AG10803 (cell line): ENCODE measurements at regions not wholly inside any gene's neighbourhood (a gene's known extent, or its start where the extent isn't known, plus 50 kb on each side); places are given as distances from the start of the nearest gene placed in this dataset.
"Not testable (repeated sequence)": the region's sequence is repeated elsewhere in the genome, so short reads cannot be mapped to it uniquely, and the experiment has no call there.

Experiments
- DNase-seq: peaks from one replicate; pipeline ENCODE4 v3.0.0; 2010; ENCODE audit warnings: low read depth
- H3K4me3 ChIP-seq: 2 replicates; pipeline ENCODE4 v1.5.1; 2011; ENCODE audit warnings: mild to moderate bottlenecking, low read length, control low read depth
- TF ChIP-seq, protein P1 (sequence below): conservative IDR thresholded peaks from 2 replicates; pipeline ENCODE4 v1.5.1; 2011; ENCODE audit warnings: mild to moderate bottlenecking, low read length, control low read depth, inconsistent platforms

DNA sequence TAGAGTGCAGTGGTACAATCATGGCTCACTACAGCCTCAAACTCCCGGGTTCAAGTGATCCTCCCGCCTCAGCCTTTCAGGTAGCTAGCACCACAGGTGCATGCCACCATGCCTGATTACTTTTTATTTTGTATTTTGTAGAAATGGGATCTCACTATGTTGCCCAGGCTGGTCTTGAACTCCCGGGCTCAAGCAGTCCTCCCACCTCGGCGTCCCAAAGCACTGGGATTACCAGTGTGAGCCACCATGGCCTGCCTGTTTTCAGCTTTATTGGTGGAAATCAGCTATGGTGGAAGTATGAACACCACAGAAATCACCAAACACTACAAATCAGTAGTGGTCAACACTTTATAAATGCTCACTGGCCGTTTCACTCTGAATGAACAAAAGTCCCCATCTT is 299.9 kb upstream of the LYZL1 start:
- DNase-seq: no peak
- no peak overlapping the region for H3K4me3 ChIP-seq
- TF ChIP-seq, protein P1, sequence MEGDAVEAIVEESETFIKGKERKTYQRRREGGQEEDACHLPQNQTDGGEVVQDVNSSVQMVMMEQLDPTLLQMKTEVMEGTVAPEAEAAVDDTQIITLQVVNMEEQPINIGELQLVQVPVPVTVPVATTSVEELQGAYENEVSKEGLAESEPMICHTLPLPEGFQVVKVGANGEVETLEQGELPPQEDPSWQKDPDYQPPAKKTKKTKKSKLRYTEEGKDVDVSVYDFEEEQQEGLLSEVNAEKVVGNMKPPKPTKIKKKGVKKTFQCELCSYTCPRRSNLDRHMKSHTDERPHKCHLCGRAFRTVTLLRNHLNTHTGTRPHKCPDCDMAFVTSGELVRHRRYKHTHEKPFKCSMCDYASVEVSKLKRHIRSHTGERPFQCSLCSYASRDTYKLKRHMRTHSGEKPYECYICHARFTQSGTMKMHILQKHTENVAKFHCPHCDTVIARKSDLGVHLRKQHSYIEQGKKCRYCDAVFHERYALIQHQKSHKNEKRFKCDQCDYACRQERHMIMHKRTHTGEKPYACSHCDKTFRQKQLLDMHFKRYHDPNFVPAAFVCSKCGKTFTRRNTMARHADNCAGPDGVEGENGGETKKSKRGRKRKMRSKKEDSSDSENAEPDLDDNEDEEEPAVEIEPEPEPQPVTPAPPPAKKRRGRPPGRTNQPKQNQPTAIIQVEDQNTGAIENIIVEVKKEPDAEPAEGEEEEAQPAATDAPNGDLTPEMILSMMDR: no peak

DNA sequence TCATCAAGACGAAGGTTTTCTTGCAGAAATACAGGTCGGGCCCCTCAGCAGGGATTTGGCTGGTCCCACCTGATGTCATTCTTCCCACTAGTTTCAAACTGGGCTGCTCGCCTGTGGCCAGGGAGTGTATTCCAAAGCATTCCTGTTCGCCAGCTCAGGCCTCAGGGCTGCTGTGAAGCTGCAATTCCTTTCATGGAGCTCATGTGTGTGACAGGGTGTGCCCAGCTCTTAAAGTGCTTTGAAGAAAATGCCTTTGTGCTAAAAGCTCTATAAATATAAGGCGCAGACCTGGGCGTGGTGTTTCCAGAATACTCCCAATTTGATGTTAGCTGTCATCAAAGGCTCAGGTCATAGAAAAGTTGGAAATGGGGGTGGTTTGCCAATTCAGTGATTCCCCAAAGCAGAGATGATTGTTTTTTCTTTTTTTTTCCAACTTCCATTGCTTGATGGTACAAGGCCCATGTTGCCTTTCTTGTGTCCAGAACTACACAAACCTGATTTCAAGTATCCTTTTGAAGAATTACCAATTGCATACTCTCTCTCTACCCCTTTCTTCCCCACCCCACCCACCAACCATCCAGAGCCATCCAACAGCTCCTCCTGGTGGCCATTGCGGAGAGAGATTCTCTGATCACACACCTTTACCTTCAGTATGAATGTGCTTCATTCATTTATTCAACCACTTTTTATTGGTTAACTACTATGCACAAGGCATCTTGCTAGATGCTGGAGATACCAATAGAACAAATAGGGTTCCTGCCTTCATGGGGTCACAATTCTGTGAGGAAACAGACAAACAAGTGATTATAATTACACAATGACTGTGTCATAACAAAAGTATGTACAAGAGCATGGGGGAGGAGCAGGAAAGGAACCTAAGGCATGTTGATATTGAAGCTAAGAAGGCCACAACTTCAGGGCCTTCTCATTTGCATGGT is 297.3 kb upstream of the LYZL1 start:
- peak; percentile 73 for DNase-seq
- no peak overlapping the region for H3K4me3 ChIP-seq
- TF ChIP-seq, protein P1: peak; percentile 53

DNA sequence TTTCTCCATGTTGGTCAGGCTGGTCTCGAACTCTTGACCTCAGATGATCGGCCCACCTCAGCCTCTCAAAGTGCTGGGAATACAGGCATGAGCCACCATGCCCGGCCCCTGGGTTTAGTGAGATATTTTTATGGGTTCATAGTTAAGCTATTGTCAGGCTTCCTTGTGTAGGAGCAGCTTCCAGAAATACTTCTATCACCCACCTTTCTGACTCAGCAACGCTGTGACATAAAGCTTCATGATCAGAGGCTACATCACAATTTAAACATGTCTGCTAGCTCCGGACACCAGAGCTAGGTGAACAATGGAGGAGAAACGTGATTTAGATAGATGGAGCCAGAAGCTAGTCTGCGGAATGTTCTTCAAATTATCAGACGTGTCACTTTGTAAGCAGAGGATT is 295.8 kb upstream of the LYZL1 start:
- no peak overlapping the region for H3K4me3 ChIP-seq
- no peak for DNase-seq
- TF ChIP-seq, protein P1: no peak

DNA sequence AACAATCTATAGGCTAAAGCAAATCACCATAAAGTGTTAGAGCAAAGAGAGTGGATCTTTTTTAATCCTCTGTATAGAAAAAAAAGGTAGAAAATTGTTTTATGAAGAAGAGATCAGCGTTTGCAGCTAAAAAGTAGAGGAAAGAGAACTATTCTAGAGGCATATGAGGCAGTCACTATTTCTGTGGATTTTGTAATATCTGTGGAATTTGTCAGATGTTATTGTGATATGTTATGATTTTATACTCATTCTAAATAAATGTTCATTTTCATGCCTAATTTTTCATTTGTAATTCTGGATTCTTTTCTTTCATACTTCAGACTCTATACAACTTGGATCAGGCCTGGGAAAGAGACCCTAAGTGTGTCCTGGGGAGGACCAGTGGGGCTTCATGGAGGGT is 295.0 kb upstream of the LYZL1 start:
- H3K4me3 ChIP-seq: no peak overlapping the region
- DNase-seq: no peak
- TF ChIP-seq, protein P1: no peak

DNA sequence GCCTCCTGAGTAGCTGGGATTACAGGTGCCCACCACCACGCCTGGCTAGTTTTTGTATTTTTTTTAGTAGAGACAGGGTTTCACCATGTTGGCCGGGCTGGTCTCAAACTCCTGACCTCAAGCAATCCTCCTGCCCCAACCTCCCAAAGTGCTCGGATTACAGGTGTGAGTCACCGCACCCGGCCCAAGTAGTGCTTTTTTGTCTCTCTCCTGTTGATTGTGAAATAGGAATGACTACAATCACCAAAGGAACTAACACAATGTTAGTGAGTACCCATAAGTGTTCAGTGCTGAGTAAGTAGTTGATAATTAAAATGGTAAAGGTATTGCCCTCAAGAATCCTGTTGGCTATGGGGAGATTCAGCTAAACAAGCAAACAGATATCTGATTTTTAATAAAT is 294.1 kb upstream of the LYZL1 start:
- H3K4me3 ChIP-seq, DNase-seq: not testable (repeated sequence)

DNA sequence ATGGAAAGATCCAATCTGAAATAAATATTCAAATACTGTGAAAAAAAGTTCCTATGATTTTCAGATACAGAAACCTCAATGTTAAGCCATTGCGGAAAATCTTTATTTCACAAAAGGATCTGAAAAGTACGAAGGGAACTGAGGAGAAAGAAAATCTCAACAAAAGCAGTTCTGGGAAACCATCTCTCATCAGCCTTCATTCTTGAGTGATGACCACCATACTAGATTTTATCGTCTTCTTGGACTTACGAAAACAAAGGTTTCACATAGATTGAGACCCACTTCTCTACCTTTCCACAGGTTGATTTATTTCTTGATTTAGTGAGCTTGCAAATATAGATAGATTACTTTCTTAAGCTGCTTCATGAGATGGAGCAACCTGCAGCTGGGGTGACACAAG is 293.4 kb upstream of the LYZL1 start:
- no peak overlapping the region for H3K4me3 ChIP-seq
- TF ChIP-seq, protein P1: no peak
- no peak for DNase-seq

DNA sequence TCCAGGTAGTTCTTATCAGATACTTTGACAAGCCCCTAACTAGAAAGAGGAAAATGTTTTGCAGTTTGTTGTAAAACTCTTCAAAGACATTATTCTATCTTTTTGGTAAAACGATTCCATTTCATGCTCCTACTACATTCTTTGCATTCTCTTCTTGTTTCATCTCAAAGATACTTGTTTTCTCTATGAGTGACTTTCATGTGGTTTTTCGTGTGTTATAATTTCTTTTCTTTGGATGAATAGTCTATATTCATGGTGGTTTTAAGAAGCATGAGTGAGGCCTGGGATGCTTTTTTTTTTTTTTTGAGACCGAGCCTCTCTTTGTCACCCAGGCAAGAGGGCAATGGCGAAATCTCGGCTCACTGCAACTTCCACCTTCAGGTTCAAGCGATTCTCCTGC is 292.5 kb upstream of the LYZL1 start:
- H3K4me3 ChIP-seq: no peak overlapping the region
- TF ChIP-seq, protein P1: no peak
- DNase-seq: no peak
